ENCODE measurements at regions not wholly inside any gene's neighbourhood (a gene's known extent, or its start where the extent isn't known, plus 50 kb on each side); places are given as distances from the start of the nearest gene placed in this dataset.
A peak's percentile ranks its signal among the peaks of the same experiment; 100 is the strongest.

GRCh38 chr4:38327174-38327573 is 336.8 kb upstream of the KLF3 start:
- Histone ChIP-seq H3K27ac (replicated peaks) (no peak overlapping the region), H3K4me3 (replicated peaks; ENCODE audit: insufficient read depth, low read length) (no peak overlapping the region), H3K27me3 (ENCODE audit: insufficient read depth, poor library complexity, severe bottlenecking) (no peaks in the 10 kb centered on the region)
- TF ChIP-seq GABPA (IDR thresholded peaks at IDR 0.05; ENCODE audit: low read depth) (no peak), CTCF (IDR thresholded peaks at IDR 0.05; ENCODE audit: insufficient read depth, low read length) (no peak), SPI1 (IDR thresholded peaks at IDR 0.05; ENCODE audit: borderline replicate concordance, low read depth) (no peak), REST (IDR thresholded peaks at IDR 0.05; ENCODE audit: insufficient replicate concordance, low read depth) (no peak), POLR2AphosphoS5 (IDR thresholded peaks at IDR 0.05; ENCODE audit: low read depth) (no peak)
- no peak for DNase-seq (ENCODE audit: low read depth in 1 of 2, low spot score in 1 of 2)

- TF ChIP-seq POLR2AphosphoS5 (IDR thresholded peaks at IDR 0.05; ENCODE audit: low read depth) = no peak
- no peak for TF ChIP-seq GABPA (IDR thresholded peaks at IDR 0.05; ENCODE audit: low read depth)
- peak; percentile 27; the same call in 1 of the 2 replicates for TF ChIP-seq SPI1 (IDR thresholded peaks at IDR 0.05; ENCODE audit: borderline replicate concordance, low read depth)
Observed at GRCh38 chr4:38328989-38329729, 334.8 kb upstream of the KLF3 start.

GRCh38 chr4:38330321-38330720 is 333.7 kb upstream of the KLF3 start:
- Histone ChIP-seq H3K27ac (replicated peaks) (no peak overlapping the region), H3K27me3 (ENCODE audit: insufficient read depth, poor library complexity, severe bottlenecking) (no peaks in the 10 kb centered on the region), H3K4me3 (replicated peaks; ENCODE audit: insufficient read depth, low read length) (no peak overlapping the region)
- DNase-seq (ENCODE audit: low read depth in 1 of 2, low spot score in 1 of 2) = peak in 1 of 2 experiments; percentile 17
- TF ChIP-seq POLR2AphosphoS5 (IDR thresholded peaks at IDR 0.05; ENCODE audit: low read depth) = no peak
- no peak for TF ChIP-seq CTCF (IDR thresholded peaks at IDR 0.05; ENCODE audit: insufficient read depth, low read length)
- no peak for TF ChIP-seq REST (IDR thresholded peaks at IDR 0.05; ENCODE audit: insufficient replicate concordance, low read depth)
- peak; percentile 42; the same call in 1 of the 2 replicates for TF ChIP-seq SPI1 (IDR thresholded peaks at IDR 0.05; ENCODE audit: borderline replicate concordance, low read depth)

More at GRCh38 chr4:38328989-38329729, 334.8 kb upstream of the KLF3 start:
- no peak overlapping the region for H3K27ac ChIP-seq (replicated peaks)
- H3K27me3 ChIP-seq (ENCODE audit: insufficient read depth, poor library complexity, severe bottlenecking) = no peaks in the 10 kb centered on the region
- DNase-seq (ENCODE audit: low read depth in 1 of 2, low spot score in 1 of 2) = peak in 1 of 2 experiments; percentile 25
- H3K4me3 ChIP-seq (replicated peaks; ENCODE audit: insufficient read depth, low read length) = no peak overlapping the region

- H3K27me3 ChIP-seq (ENCODE audit: insufficient read depth, poor library complexity, severe bottlenecking) = no peaks in the 10 kb centered on the region
- TF ChIP-seq CTCF (IDR thresholded peaks at IDR 0.05; ENCODE audit: insufficient read depth, low read length) = no peak
- no peak for TF ChIP-seq REST (IDR thresholded peaks at IDR 0.05; ENCODE audit: insufficient replicate concordance, low read depth)
- TF ChIP-seq SPI1 (IDR thresholded peaks at IDR 0.05; ENCODE audit: borderline replicate concordance, low read depth) = no peak
- TF ChIP-seq GABPA (IDR thresholded peaks at IDR 0.05; ENCODE audit: low read depth) = no peak
- no peak overlapping the region for H3K4me3 ChIP-seq (replicated peaks; ENCODE audit: insufficient read depth, low read length)
- H3K27ac ChIP-seq (replicated peaks) = no peak overlapping the region
- no peak for DNase-seq (ENCODE audit: low read depth in 1 of 2, low spot score in 1 of 2)
Observed at GRCh38 chr4:38330936-38331335, 333.1 kb upstream of the KLF3 start.

All from HL-60 (cell line).